ENCODE measurements at regions not wholly inside any gene's neighbourhood (a gene's known extent, or its start where the extent isn't known, plus 50 kb on each side); places are given as distances from the start of the nearest gene placed in this dataset.
"Not testable (repeated sequence)": the region's sequence is repeated elsewhere in the genome, so short reads cannot be mapped to it uniquely, and the experiment has no call there.

DNA sequence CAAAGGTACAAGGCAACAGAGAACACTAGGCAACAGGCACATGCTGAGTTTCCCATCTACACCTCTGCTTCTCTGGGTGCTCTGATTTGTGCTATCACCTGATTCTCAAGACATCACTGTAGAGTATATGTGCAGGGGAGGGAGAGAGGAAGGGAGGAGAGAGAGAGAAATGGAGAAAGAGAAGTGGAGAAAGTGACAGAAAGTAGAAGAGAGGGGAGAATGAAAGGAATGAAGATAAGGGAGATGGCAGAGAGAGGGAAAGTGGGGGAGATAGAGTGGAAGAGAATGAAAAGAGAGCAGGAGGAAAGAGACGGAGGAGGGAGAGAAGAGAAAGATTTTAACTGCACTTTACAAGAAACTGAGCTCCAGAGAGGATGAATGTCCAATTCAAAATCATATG, 340.7 kb upstream of the CDH5 start:
- no peak for DNase-seq (ENCODE audit: low read depth in 1 of 2, low spot score in 1 of 2)
- TF ChIP-seq POLR2AphosphoS5 (IDR thresholded peaks at IDR 0.05; ENCODE audit: low read depth) = no peak
- TF ChIP-seq, protein P1, sequence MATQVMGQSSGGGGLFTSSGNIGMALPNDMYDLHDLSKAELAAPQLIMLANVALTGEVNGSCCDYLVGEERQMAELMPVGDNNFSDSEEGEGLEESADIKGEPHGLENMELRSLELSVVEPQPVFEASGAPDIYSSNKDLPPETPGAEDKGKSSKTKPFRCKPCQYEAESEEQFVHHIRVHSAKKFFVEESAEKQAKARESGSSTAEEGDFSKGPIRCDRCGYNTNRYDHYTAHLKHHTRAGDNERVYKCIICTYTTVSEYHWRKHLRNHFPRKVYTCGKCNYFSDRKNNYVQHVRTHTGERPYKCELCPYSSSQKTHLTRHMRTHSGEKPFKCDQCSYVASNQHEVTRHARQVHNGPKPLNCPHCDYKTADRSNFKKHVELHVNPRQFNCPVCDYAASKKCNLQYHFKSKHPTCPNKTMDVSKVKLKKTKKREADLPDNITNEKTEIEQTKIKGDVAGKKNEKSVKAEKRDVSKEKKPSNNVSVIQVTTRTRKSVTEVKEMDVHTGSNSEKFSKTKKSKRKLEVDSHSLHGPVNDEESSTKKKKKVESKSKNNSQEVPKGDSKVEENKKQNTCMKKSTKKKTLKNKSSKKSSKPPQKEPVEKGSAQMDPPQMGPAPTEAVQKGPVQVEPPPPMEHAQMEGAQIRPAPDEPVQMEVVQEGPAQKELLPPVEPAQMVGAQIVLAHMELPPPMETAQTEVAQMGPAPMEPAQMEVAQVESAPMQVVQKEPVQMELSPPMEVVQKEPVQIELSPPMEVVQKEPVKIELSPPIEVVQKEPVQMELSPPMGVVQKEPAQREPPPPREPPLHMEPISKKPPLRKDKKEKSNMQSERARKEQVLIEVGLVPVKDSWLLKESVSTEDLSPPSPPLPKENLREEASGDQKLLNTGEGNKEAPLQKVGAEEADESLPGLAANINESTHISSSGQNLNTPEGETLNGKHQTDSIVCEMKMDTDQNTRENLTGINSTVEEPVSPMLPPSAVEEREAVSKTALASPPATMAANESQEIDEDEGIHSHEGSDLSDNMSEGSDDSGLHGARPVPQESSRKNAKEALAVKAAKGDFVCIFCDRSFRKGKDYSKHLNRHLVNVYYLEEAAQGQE (IDR thresholded peaks at IDR 0.05; ENCODE audit: insufficient replicate concordance, low read depth) = no peak
- no peak for TF ChIP-seq SPI1 (IDR thresholded peaks at IDR 0.05; ENCODE audit: borderline replicate concordance, low read depth)
- TF ChIP-seq, protein P2, sequence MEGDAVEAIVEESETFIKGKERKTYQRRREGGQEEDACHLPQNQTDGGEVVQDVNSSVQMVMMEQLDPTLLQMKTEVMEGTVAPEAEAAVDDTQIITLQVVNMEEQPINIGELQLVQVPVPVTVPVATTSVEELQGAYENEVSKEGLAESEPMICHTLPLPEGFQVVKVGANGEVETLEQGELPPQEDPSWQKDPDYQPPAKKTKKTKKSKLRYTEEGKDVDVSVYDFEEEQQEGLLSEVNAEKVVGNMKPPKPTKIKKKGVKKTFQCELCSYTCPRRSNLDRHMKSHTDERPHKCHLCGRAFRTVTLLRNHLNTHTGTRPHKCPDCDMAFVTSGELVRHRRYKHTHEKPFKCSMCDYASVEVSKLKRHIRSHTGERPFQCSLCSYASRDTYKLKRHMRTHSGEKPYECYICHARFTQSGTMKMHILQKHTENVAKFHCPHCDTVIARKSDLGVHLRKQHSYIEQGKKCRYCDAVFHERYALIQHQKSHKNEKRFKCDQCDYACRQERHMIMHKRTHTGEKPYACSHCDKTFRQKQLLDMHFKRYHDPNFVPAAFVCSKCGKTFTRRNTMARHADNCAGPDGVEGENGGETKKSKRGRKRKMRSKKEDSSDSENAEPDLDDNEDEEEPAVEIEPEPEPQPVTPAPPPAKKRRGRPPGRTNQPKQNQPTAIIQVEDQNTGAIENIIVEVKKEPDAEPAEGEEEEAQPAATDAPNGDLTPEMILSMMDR (IDR thresholded peaks at IDR 0.05; ENCODE audit: insufficient read depth, low read length) = no peak
- TF ChIP-seq GABPA (IDR thresholded peaks at IDR 0.05; ENCODE audit: low read depth) = no peak
- H3K27ac ChIP-seq (replicated peaks) = no peak overlapping the region
- no peaks in the 10 kb centered on the region for H3K27me3 ChIP-seq (ENCODE audit: insufficient read depth, poor library complexity, severe bottlenecking)
- no peak overlapping the region for H3K4me3 ChIP-seq (replicated peaks; ENCODE audit: insufficient read depth, low read length)

DNA sequence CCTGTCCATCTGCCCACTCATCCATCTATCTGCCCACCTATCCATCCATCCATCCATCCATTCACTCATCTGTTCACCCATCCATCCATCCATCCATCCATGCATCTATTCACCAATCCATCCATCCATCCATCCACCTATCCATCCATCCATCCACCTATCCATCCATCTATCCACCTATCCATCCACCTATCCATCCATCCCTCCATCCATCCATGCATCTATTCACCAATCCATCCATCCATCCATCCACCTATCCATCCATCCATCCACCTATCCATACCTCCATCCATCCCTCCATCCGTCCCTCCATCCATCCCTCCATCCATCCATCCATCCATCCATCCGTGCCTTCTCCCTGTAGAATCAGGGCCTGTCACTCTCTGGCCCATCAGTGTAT, 341.9 kb upstream of the CDH5 start:
- not testable (repeated sequence) for H3K27ac ChIP-seq (replicated peaks); H3K4me3 ChIP-seq (replicated peaks; ENCODE audit: insufficient read depth, low read length); DNase-seq (ENCODE audit: low read depth in 1 of 2, low spot score in 1 of 2); H3K27me3 ChIP-seq (ENCODE audit: insufficient read depth, poor library complexity, severe bottlenecking)

DNA sequence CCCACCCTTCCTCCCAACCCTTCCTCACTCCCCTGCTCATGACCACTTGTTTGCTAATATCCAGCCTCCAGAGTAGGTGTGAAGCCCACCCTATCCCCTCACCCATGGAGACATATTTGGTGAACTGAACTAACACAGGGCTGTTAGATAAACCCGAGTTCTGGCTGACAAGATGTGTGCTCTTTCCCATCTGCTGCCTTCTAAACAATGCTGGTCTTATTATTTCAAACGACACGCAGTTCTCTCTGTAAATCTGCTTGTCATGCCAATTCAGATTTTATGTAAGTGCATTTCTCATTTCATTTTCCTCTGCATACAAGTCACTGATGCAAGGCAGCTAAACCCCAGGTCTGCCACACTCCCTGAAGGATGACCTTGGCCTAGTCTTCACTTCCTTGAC, 343.0 kb upstream of the CDH5 start:
- Histone ChIP-seq H3K4me3 (replicated peaks; ENCODE audit: insufficient read depth, low read length) (no peak overlapping the region), H3K27me3 (ENCODE audit: insufficient read depth, poor library complexity, severe bottlenecking) (no peaks in the 10 kb centered on the region), H3K27ac (replicated peaks) (no peak overlapping the region)
- DNase-seq (ENCODE audit: low read depth in 1 of 2, low spot score in 1 of 2) = no peak
- TF ChIP-seq GABPA (IDR thresholded peaks at IDR 0.05; ENCODE audit: low read depth) (no peak), SPI1 (IDR thresholded peaks at IDR 0.05; ENCODE audit: borderline replicate concordance, low read depth) (no peak), POLR2AphosphoS5 (IDR thresholded peaks at IDR 0.05; ENCODE audit: low read depth) (no peak)
- TF ChIP-seq, protein P2 (IDR thresholded peaks at IDR 0.05; ENCODE audit: insufficient read depth, low read length) = no peak
- TF ChIP-seq, protein P1 (IDR thresholded peaks at IDR 0.05; ENCODE audit: insufficient replicate concordance, low read depth) = no peak

DNA sequence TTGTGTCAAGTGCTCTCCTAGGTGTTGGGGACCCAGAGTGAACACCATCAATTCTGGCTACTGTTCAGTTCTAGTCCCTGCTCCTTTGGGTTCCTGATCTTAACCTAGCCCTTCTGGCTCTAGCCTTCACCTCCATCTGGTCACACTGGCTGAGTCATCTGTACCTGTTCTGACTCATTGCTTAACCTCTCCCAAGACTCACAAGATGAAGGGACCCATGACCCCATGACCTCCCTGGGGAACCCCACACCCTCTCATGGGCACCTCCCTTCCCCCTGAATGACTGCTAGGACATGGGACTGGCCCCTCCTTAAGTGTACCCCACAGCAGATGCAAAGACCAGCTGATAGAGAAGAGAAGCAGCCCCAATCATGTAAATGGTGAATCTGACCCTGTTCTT, 345.8 kb upstream of the CDH5 start:
- DNase-seq (ENCODE audit: low read depth in 1 of 2, low spot score in 1 of 2) = no peak
- Histone ChIP-seq H3K4me3 (replicated peaks; ENCODE audit: insufficient read depth, low read length) (no peak overlapping the region), H3K27ac (replicated peaks) (no peak overlapping the region), H3K27me3 (ENCODE audit: insufficient read depth, poor library complexity, severe bottlenecking) (no peaks in the 10 kb centered on the region)
- TF ChIP-seq, protein P2 (IDR thresholded peaks at IDR 0.05; ENCODE audit: insufficient read depth, low read length) = no peak
- TF ChIP-seq GABPA (IDR thresholded peaks at IDR 0.05; ENCODE audit: low read depth) (no peak), SPI1 (IDR thresholded peaks at IDR 0.05; ENCODE audit: borderline replicate concordance, low read depth) (no peak), POLR2AphosphoS5 (IDR thresholded peaks at IDR 0.05; ENCODE audit: low read depth) (no peak)
- TF ChIP-seq, protein P1 (IDR thresholded peaks at IDR 0.05; ENCODE audit: insufficient replicate concordance, low read depth) = no peak
